ENCODE measurements at regions not wholly inside any gene's neighbourhood (a gene's known extent, or its start where the extent isn't known, plus 50 kb on each side); places are given as distances from the start of the nearest gene placed in this dataset.

- TF ChIP-seq CTCF (conservative IDR thresholded peaks at IDR 0.05) (no peak), EZH2 (IDR thresholded peaks at IDR 0.05; ENCODE audit: low read depth) (no peak)
These were observed 170.1 kb upstream of the SLITRK6 start for GRCh38 chr13:85969331-85969730.

Measured in PC-9 (cell line).